Skeletal muscle satellite cell (primary cell): ENCODE measurements at regions not wholly inside any gene's neighbourhood (a gene's known extent, or its start where the extent isn't known, plus 50 kb on each side); places are given as distances from the start of the nearest gene placed in this dataset.
"Not testable (repeated sequence)": the region's sequence is repeated elsewhere in the genome, so short reads cannot be mapped to it uniquely, and the experiment has no call there.

Experiments used
- H3K27me3 ChIP-seq: 2 replicates; pipeline ENCODE4 v1.7.0; 2013; ENCODE audit warnings: low read length; ENCODE audit not compliant: control insufficient read depth, insufficient read depth
- H3K36me3 ChIP-seq: 2 replicates; pipeline ENCODE4 v1.7.0; 2013; ENCODE audit warnings: mild to moderate bottlenecking, control low read depth, low read length; ENCODE audit not compliant: insufficient read depth
- H3K4me1 ChIP-seq: 2 replicates; pipeline ENCODE4 v1.7.0; 2013; ENCODE audit warnings: low read length; ENCODE audit not compliant: control insufficient read depth, insufficient read depth
- H3K4me2 ChIP-seq: 2 replicates; pipeline ENCODE4 v1.7.0; 2013; ENCODE audit warnings: mild to moderate bottlenecking, low read length
- H3K4me3 ChIP-seq: 2 replicates; pipeline ENCODE4 v1.7.0; 2013; ENCODE audit warnings: low read length
- H3K9ac ChIP-seq: 2 replicates; pipeline ENCODE4 v1.7.0; 2013; ENCODE audit warnings: mild to moderate bottlenecking, low read depth, low read length, moderate library complexity
- H3K9me3 ChIP-seq: replicated peaks from 2 replicates; pipeline ENCODE4 v1.7.0; 2013; ENCODE audit warnings: mild to moderate bottlenecking, control low read depth, low read length

DNA sequence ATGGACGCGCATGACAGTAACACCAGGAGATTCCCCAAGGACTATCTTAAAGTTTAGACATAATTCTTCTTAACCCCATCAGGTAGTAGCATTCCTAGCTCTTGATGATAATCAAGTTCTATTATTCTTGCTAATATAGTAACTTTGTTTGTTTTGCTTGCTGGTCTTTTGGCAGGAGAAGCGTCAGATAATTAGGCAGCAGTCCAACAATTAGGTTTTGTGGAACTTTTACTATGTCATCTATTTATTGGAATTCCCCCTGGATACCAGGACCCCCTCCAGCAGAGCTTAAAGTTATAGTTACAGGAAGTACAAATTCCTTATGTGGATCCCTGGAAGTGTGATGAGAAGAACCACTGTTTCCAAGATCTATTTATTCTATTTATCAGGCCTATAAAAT is 1138.0 kb upstream of the FAM98A start:
- H3K4me2 ChIP-seq = no peak overlapping the region
- no peak overlapping the region for H3K4me3 ChIP-seq
- no peak overlapping the region for H3K9ac ChIP-seq
- H3K4me1 ChIP-seq = no peaks in the 10 kb centered on the region
- no peaks in the 10 kb centered on the region for H3K9me3 ChIP-seq
- H3K27me3 ChIP-seq = no peaks in the 10 kb centered on the region
- H3K36me3 ChIP-seq = no peaks in the 10 kb centered on the region

GRCh38 chr2:34736482-34736881 is 1137.4 kb upstream of the FAM98A start:
- Histone ChIP-seq H3K9ac (no peak overlapping the region), H3K36me3 (no peaks in the 10 kb centered on the region), H3K27me3 (no peaks in the 10 kb centered on the region), H3K4me2 (no peak overlapping the region), H3K9me3 (no peaks in the 10 kb centered on the region), H3K4me3 (no peak overlapping the region), H3K4me1 (no peaks in the 10 kb centered on the region)

DNA sequence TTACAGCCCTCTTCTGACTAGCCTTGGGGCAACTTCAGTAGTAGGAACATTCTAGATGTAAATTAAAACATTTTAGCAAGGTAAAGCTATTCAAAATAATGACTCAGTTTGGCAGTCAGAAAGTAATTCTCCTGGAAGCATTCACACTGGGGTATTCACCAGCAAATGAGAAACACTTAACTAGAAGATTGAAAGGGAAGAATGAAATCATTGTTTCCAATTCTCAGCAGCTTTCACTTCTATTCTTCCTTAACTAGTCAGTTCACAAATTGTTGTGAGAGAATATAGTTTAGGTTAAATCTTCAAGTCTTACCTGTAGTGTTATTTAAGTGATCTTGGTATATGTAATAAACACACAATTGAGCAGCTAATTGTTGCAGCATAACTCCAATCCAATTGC is 1135.6 kb upstream of the FAM98A start:
- no peak overlapping the region for H3K9ac ChIP-seq
- no peak overlapping the region for H3K4me3 ChIP-seq
- H3K27me3 ChIP-seq = no peaks in the 10 kb centered on the region
- H3K36me3 ChIP-seq = no peaks in the 10 kb centered on the region
- H3K4me1 ChIP-seq = no peaks in the 10 kb centered on the region
- no peak overlapping the region for H3K4me2 ChIP-seq
- H3K9me3 ChIP-seq = peaks cover 3% of the 10 kb centered on the region

- Histone ChIP-seq H3K27me3 (no peaks in the 10 kb centered on the region), H3K4me1 (no peaks in the 10 kb centered on the region), H3K36me3 (no peaks in the 10 kb centered on the region), H3K9me3 (peaks cover 3% of the 10 kb centered on the region), H3K9ac (no peak overlapping the region), H3K4me3 (no peak overlapping the region), H3K4me2 (no peak overlapping the region)
Observed at GRCh38 chr2:34734042-34734441, 1134.9 kb upstream of the FAM98A start.

- Histone ChIP-seq H3K36me3 (no peaks in the 10 kb centered on the region), H3K4me3 (no peak overlapping the region), H3K9ac (no peak overlapping the region), H3K4me2 (no peak overlapping the region), H3K4me1 (no peaks in the 10 kb centered on the region), H3K9me3 (peaks cover 3% of the 10 kb centered on the region), H3K27me3 (no peaks in the 10 kb centered on the region)
Observed at GRCh38 chr2:34731292-34731691, 1132.2 kb upstream of the FAM98A start.

DNA sequence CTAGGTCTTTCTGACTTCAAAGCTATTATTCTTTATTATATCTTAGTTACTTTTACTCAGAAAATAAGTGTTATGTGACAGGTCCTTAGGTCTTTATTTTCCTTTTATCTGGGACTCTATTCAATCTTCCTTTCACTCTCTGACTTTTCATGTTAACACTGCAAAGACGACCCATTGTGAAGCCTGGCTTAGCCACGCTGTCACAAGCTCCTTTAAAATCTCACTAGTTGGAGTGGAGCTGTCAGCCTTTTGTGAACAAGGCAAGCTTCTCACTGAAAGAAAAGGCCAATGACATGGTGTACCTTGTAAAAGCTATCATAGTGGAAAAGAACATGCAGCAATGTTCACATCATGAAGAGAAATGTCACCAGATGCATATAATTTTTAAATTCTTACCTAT is 1130.7 kb upstream of the FAM98A start:
- no peak overlapping the region for H3K4me2 ChIP-seq
- no peaks in the 10 kb centered on the region for H3K4me1 ChIP-seq
- no peak overlapping the region for H3K4me3 ChIP-seq
- H3K36me3 ChIP-seq = no peaks in the 10 kb centered on the region
- H3K9me3 ChIP-seq = peaks cover 3% of the 10 kb centered on the region
- no peaks in the 10 kb centered on the region for H3K27me3 ChIP-seq
- no peak overlapping the region for H3K9ac ChIP-seq

DNA sequence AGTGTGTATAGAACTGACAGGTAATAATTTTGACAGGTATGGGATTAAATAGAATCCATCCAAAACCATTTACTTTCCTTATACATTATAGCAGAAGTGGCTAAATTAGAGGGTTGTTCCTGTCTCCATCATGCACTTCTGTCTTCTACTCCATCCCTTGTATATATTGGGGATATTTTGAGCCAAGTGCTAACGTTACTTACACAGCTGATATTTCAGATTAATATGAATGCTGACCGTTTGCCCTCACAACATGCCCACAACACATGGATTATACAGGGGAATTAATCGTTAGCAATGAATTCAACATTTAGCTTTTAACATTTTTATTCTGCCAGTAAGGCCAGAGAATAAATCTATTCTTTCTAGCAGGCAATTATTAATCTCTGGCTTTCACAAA is 1125.0 kb upstream of the FAM98A start:
- no peak overlapping the region for H3K4me2 ChIP-seq
- no peaks in the 10 kb centered on the region for H3K9me3 ChIP-seq
- H3K27me3 ChIP-seq = no peaks in the 10 kb centered on the region
- no peak overlapping the region for H3K9ac ChIP-seq
- no peak overlapping the region for H3K4me3 ChIP-seq
- H3K4me1 ChIP-seq = no peaks in the 10 kb centered on the region
- no peaks in the 10 kb centered on the region for H3K36me3 ChIP-seq

- Histone ChIP-seq H3K36me3 (no peaks in the 10 kb centered on the region), H3K4me1 (no peaks in the 10 kb centered on the region), H3K9me3 (no peaks in the 10 kb centered on the region), H3K27me3 (no peaks in the 10 kb centered on the region), H3K4me3 (no peak overlapping the region), H3K4me2 (no peak overlapping the region), H3K9ac (no peak overlapping the region)
Observed at GRCh38 chr2:34723683-34724082, 1124.6 kb upstream of the FAM98A start.

- no peaks in the 10 kb centered on the region for H3K9me3 ChIP-seq
- H3K9ac ChIP-seq = no peak overlapping the region
- H3K4me2 ChIP-seq = no peak overlapping the region
- H3K4me1 ChIP-seq = no peaks in the 10 kb centered on the region
- no peaks in the 10 kb centered on the region for H3K27me3 ChIP-seq
- no peak overlapping the region for H3K4me3 ChIP-seq
- H3K36me3 ChIP-seq = no peaks in the 10 kb centered on the region
Observed at GRCh38 chr2:34719206-34719605, 1120.1 kb upstream of the FAM98A start.

DNA sequence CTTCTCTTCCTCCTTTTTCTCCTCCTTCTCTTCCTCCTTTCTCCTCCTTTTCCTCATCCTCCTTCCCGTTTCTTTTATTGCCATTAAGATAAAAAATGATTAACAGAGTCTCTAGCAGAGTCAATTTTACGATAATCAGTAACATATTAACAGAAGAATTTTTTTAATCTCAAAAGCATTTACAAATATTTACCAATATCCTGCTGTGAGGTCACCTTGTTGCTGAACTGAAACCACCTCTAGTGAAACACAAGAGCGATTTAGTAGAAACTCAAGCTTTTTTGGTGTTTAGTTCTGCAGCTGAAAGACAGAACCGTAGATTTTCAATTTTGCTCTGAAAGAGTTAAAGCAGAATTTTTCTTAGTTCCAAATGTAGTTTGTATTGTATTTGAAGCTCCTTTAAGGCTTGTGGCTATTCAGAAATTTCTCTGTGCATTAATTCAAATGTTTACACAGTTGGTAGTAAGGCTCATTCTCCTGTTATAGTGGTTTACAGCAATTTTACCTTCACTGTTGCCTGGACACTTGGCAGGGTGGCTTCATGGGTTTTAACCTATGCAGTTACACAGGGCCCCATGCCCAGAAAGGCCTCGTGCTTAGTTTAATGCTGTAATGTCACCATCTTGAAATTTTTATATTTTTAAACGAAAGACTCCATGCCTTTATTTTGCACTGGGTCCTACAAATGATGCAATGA is 1106.6 kb upstream of the FAM98A start:
- no peaks in the 10 kb centered on the region for H3K36me3 ChIP-seq
- H3K9ac ChIP-seq = no peak overlapping the region
- H3K4me1 ChIP-seq = no peaks in the 10 kb centered on the region
- no peaks in the 10 kb centered on the region for H3K27me3 ChIP-seq
- H3K9me3 ChIP-seq = no peaks in the 10 kb centered on the region
- H3K4me2 ChIP-seq = no peak overlapping the region
- no peak overlapping the region for H3K4me3 ChIP-seq

DNA sequence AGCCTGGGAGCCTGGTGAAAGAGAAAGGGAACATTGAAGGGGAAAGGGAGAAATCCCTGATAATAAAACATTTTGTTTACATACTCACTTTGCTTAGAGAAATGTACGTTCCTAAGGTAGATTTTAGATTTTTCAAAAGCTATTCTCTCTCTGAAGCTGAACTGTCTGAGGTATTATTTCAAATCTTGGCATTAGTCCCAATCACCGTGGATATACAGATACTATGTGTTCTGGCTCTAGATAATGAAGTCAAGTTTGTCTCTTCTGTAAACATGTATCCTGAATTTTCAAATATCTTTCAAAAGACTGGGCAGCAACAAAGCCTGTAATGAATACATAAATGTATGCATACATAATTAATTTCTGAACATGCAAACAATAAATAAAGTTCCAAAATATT is 1104.2 kb upstream of the FAM98A start:
- Histone ChIP-seq H3K36me3 (no peaks in the 10 kb centered on the region), H3K27me3 (no peaks in the 10 kb centered on the region), H3K9me3 (no peaks in the 10 kb centered on the region), H3K9ac (no peak overlapping the region), H3K4me2 (no peak overlapping the region), H3K4me3 (no peak overlapping the region), H3K4me1 (no peaks in the 10 kb centered on the region)

GRCh38 chr2:34702391-34702790 is 1103.3 kb upstream of the FAM98A start:
- not testable (repeated sequence) for H3K9me3 ChIP-seq, H3K36me3 ChIP-seq, H3K9ac ChIP-seq, H3K4me3 ChIP-seq, H3K4me2 ChIP-seq, H3K4me1 ChIP-seq, H3K27me3 ChIP-seq
